Spinal cord (tissue), 9 donors: ENCODE measurements at regions not wholly inside any gene's neighbourhood (a gene's known extent, or its start where the extent isn't known, plus 50 kb on each side); places are given as distances from the start of the nearest gene placed in this dataset.

Experiments used
- DNase-seq, 6 donors: peaks; one replicate each; pipeline versions ENCODE4 v3.0.0 to v3.0.0-alpha.2; 2013 to 2015; ENCODE audit warnings: low spot score in 6 of 6, low read depth in 4 of 6
- H3K27ac ChIP-seq: one replicate; pipeline ENCODE4 v1.5.1; 2013; ENCODE audit warnings: low read depth, low read length, control low read depth
- H3K27me3 ChIP-seq: one replicate; pipeline ENCODE4 v1.6.1; 2013; ENCODE audit warnings: low read length; ENCODE audit not compliant: control insufficient read depth, insufficient read depth
- H3K36me3 ChIP-seq: one replicate; pipeline ENCODE4 v1.6.1; 2013; ENCODE audit warnings: low read length; ENCODE audit not compliant: control insufficient read depth, insufficient read depth
- H3K4me1 ChIP-seq: one replicate; pipeline ENCODE4 v1.6.1; 2013; ENCODE audit warnings: low read length; ENCODE audit not compliant: control insufficient read depth, insufficient read depth
- H3K4me3 ChIP-seq: one replicate; pipeline ENCODE4 v1.5.1; 2013; ENCODE audit warnings: low read depth, low read length, control low read depth
- H3K9me3 ChIP-seq: one replicate; pipeline ENCODE4 v1.6.1; 2013; ENCODE audit warnings: low read length; ENCODE audit not compliant: control insufficient read depth, insufficient read depth
- WGBS: methylation state at CpG from one replicate; pipeline ENCODE4 v1.1.5; 2013; ENCODE audit warnings: missing lambda C conversion rate; ENCODE audit not compliant: insufficient coverage; 5-methylcytosine and 5-hydroxymethylcytosine counted together
- donor health status: healthy.

GRCh38 chr5:17396247-17396646, 101.8 kb upstream of the TAF11L2 start:
- Histone ChIP-seq H3K4me1 (no peaks in the 10 kb centered on the region), H3K9me3 (no peaks in the 10 kb centered on the region), H3K27ac (no peak overlapping the region), H3K4me3 (no peak overlapping the region), H3K27me3 (no peaks in the 10 kb centered on the region), H3K36me3 (no peaks in the 10 kb centered on the region)
- no CpG with 5 or more reads among the region's 4 CpGs for WGBS
- DNase-seq: no peak

- no peak for DNase-seq
- H3K27me3 ChIP-seq: no peaks in the 10 kb centered on the region
- no peaks in the 10 kb centered on the region for H3K4me1 ChIP-seq
- H3K4me3 ChIP-seq: no peak overlapping the region
- no peaks in the 10 kb centered on the region for H3K36me3 ChIP-seq
- WGBS: no CpG with 5 or more reads among the region's 4 CpGs
- H3K27ac ChIP-seq: no peak overlapping the region
- H3K9me3 ChIP-seq: no peaks in the 10 kb centered on the region
Observed at GRCh38 chr5:17398431-17398830, 99.6 kb upstream of the TAF11L2 start.

- no CpG with 5 or more reads among the region's 7 CpGs for WGBS
- no peak for DNase-seq
- Histone ChIP-seq H3K4me3 (no peak overlapping the region), H3K9me3 (no peaks in the 10 kb centered on the region), H3K4me1 (no peaks in the 10 kb centered on the region), H3K27ac (no peak overlapping the region), H3K36me3 (no peaks in the 10 kb centered on the region), H3K27me3 (no peaks in the 10 kb centered on the region)
Observed at GRCh38 chr5:17398866-17399835, 98.9 kb upstream of the TAF11L2 start.

- no peaks in the 10 kb centered on the region for H3K36me3 ChIP-seq
- no peaks in the 10 kb centered on the region for H3K27me3 ChIP-seq
- no peaks in the 10 kb centered on the region for H3K4me1 ChIP-seq
- no peak overlapping the region for H3K27ac ChIP-seq
- H3K9me3 ChIP-seq: no peaks in the 10 kb centered on the region
- H3K4me3 ChIP-seq: no peak overlapping the region
- WGBS: no CpG with 5 or more reads among the region's 3 CpGs
- DNase-seq: no peak
Observed at GRCh38 chr5:17399931-17400330, 98.1 kb upstream of the TAF11L2 start.

GRCh38 chr5:17400724-17401469, 97.1 kb upstream of the TAF11L2 start:
- no peak overlapping the region for H3K4me3 ChIP-seq
- no peaks in the 10 kb centered on the region for H3K36me3 ChIP-seq
- H3K4me1 ChIP-seq: no peaks in the 10 kb centered on the region
- H3K27ac ChIP-seq: no peak overlapping the region
- WGBS: 71% methylated on average over 2 of the region's 11 CpGs
- H3K9me3 ChIP-seq: no peaks in the 10 kb centered on the region
- DNase-seq: no peak
- H3K27me3 ChIP-seq: no peaks in the 10 kb centered on the region

- H3K36me3 ChIP-seq: no peaks in the 10 kb centered on the region
- no peak overlapping the region for H3K27ac ChIP-seq
- 42% methylated on average over 4 of the region's 9 CpGs for WGBS
- no peak overlapping the region for H3K4me3 ChIP-seq
- DNase-seq: peak in 1 of 6 donors; percentile 46
- no peaks in the 10 kb centered on the region for H3K27me3 ChIP-seq
- H3K9me3 ChIP-seq: no peaks in the 10 kb centered on the region
- no peaks in the 10 kb centered on the region for H3K4me1 ChIP-seq
Observed at GRCh38 chr5:17401470-17402288, 96.4 kb upstream of the TAF11L2 start.

GRCh38 chr5:17402289-17403121, 95.5 kb upstream of the TAF11L2 start:
- Histone ChIP-seq H3K9me3 (no peaks in the 10 kb centered on the region), H3K27me3 (no peaks in the 10 kb centered on the region), H3K4me1 (no peaks in the 10 kb centered on the region), H3K4me3 (no peak overlapping the region), H3K27ac (no peak overlapping the region), H3K36me3 (no peaks in the 10 kb centered on the region)
- peak in 1 of 6 donors; percentile 72 for DNase-seq
- 32% methylated on average over 8 of the region's 10 CpGs for WGBS

GRCh38 chr5:17403695-17404490, 94.1 kb upstream of the TAF11L2 start:
- Histone ChIP-seq H3K27ac (no peak overlapping the region), H3K27me3 (no peaks in the 10 kb centered on the region), H3K4me1 (no peaks in the 10 kb centered on the region), H3K9me3 (no peaks in the 10 kb centered on the region), H3K4me3 (no peak overlapping the region), H3K36me3 (no peaks in the 10 kb centered on the region)
- WGBS: 65% methylated on average over 7 of the region's 10 CpGs
- no peak for DNase-seq
